ENCODE measurements at regions not wholly inside any gene's neighbourhood (a gene's known extent, or its start where the extent isn't known, plus 50 kb on each side); places are given as distances from the start of the nearest gene placed in this dataset.
"Not testable (repeated sequence)": the region's sequence is repeated elsewhere in the genome, so short reads cannot be mapped to it uniquely, and the experiment has no call there.

- no peak for DNase-seq
Observed at GRCh38 chr10:28859791-28860190, 182.5 kb downstream of the BAMBI start.

GRCh38 chr10:28862219-28862618 lies 184.9 kb downstream of the BAMBI start:
- DNase-seq, result no peak

GRCh38 chr10:28869606-28870201 lies 192.4 kb downstream of the BAMBI start:
- no peak for DNase-seq

GRCh38 chr10:28871665-28872064 lies 194.3 kb downstream of the BAMBI start:
- no peak for DNase-seq

- DNase-seq, result no peak
Observed at GRCh38 chr10:28872587-28873165, 195.4 kb downstream of the BAMBI start.

- DNase-seq, result no peak
Observed at GRCh38 chr10:28873540-28873939, 196.2 kb downstream of the BAMBI start.

GRCh38 chr10:28874210-28874609 lies 196.9 kb downstream of the BAMBI start:
- DNase-seq, result no peak

- DNase-seq, result no peak
Observed at GRCh38 chr10:28875549-28876081, 198.3 kb downstream of the BAMBI start.

- no peak for DNase-seq
Observed at GRCh38 chr10:28878236-28878970, 201.1 kb downstream of the BAMBI start.

- no peak for DNase-seq
Observed at GRCh38 chr10:28879246-28879645, 201.9 kb downstream of the BAMBI start.

GRCh38 chr10:28879875-28880682 lies 202.8 kb downstream of the BAMBI start:
- peak in 1 of 2 donors; percentile 58 for DNase-seq

GRCh38 chr10:28880683-28880950 lies 203.3 kb downstream of the BAMBI start:
- DNase-seq, result no peak

GRCh38 chr10:28881171-28881882 lies 204.0 kb downstream of the BAMBI start:
- no peak for DNase-seq

GRCh38 chr10:28883741-28884423 lies 206.6 kb downstream of the BAMBI start:
- no peak for DNase-seq

GRCh38 chr10:28890121-28890950 lies 213.0 kb downstream of the BAMBI start:
- DNase-seq, result no peak

GRCh38 chr10:28891058-28891713 lies 213.9 kb downstream of the BAMBI start:
- no peak for DNase-seq

GRCh38 chr10:28892818-28893547 lies 215.7 kb downstream of the BAMBI start:
- DNase-seq, result no peak

GRCh38 chr10:28894146-28894545 lies 216.8 kb downstream of the BAMBI start:
- DNase-seq, result no peak

- DNase-seq, result not testable (repeated sequence)
Observed at GRCh38 chr10:28895671-28896070, 218.3 kb downstream of the BAMBI start.

All from right lung (tissue), 2 donors.